GM21786 (cell line): ENCODE measurements at regions not wholly inside any gene's neighbourhood (a gene's known extent, or its start where the extent isn't known, plus 50 kb on each side); places are given as distances from the start of the nearest gene placed in this dataset.

ENCODE experiments used
- ATAC-seq: cut with Tn5 transposase; IDR thresholded peaks from one replicate; pipeline ENCODE4 v1.9.1; 2021; ENCODE audit not compliant: unreplicated experiment

DNA sequence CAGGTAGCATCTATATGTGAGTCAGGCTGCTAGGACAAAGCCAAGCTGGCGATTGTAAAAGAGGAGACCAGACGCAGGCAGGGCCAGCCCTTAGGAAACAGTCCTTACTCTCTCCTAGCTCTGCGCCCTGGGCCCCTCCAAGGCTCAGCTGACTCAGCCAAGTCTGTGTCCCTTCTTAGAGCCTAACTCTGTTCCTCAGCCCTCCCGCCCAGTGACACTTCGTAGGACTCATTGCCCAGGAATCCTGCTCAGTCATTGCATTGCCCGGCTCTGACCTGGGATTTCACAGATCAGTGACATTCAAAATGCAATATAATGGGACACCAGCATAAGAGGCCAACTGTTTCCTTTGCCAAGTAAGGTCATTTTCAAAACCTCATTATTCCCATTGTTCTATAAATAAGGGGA lies 244.2 kb downstream of the TLE3 start:
- no peak for ATAC-seq

DNA sequence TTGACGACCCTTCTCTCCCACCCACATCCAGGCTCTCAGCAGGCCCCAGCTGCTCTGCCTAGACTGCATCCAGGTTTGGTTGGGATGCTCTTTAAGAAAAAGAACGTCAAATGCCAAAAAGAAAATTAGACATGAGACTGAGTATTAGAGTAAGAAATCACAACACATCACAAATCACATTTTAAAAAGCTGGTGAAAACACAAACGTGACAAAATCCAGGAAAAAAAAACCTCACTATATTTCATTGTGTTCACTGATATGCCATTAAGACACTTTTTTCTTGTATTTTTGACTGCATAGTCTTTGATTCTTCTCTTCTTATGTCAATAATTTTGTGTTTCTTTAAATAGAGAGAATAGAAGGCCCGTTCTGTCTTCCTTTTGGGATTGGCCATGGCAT lies 243.7 kb downstream of the TLE3 start:
- no peak for ATAC-seq

DNA sequence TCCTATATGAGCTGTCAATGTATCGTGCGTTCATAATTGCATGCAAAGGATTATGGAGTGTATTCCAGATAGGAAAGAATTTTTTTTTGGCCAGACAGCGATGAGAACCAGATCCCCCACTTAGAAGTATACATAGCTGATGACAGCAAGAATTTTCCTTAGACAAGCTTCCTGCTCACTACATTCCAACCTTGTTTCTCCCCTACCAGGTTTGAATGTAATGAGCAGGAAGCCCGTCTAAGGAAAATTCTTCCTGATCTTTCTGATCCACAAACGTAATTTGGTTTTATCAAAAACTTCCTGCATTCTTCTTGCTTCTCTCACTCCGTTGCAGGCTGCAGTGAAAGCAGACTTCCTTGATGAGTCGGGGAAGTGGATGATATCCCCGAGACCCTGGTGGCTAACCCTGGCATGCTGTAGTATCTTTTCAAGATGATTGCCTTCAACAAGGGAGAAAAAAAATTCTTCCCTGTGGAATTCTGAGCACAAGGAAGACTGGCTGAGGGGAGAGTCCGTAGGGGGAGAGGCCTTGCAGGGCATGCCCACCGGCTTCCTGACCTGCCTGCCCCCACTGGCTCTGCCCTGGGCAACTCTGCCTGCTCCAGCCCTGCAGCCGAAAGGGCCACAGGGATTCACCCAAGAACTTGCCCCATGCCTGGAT lies 243.1 kb downstream of the TLE3 start:
- no peak for ATAC-seq

GRCh38 chr15:69855258-69856000 lies 242.3 kb downstream of the TLE3 start:
- ATAC-seq, result no peak

DNA sequence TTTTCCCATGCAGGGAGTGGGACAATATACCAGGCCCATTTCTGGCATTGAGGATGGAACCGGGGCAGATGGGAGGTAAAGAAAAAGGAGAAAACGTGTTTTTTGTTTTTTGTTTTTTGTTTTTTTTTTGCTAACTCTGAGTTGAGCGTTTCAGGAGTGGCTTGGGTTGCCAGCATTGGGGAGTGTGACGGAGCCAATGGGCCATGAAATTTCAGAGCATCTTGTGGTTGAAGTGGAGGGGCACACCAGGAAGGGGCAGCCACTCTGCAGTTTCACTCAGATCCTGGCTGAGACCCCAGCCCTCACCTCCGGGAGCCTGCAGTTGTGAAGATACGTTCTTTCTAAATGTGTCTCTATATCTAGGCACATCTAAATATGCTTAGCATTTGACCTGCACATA lies 240.5 kb downstream of the TLE3 start:
- no peak for ATAC-seq

- ATAC-seq, result no peak
These were observed 239.9 kb downstream of the TLE3 start for GRCh38 chr15:69857686-69858391.

- no peak for ATAC-seq
These were observed 239.3 kb downstream of the TLE3 start for GRCh38 chr15:69858456-69858855.

DNA sequence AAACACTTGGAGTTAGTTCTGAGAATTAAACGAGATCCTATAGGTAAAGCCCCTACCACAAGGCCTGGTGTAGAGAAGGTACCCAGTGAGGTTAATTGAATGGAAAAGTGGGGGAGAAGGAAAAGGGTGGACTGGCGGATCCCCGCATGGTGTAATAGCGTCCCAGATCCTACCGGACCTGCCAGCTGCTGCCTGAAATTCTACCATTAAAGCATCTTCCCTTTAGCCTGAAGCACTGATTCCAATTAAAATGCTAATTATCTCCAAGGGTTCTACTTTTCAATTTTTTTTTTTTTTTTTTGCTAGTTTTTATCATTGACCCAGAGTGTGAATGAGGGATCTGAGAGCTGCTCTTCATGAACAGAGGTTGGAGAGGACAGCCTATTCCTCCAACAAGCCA lies 237.9 kb downstream of the TLE3 start:
- no peak for ATAC-seq

GRCh38 chr15:69860321-69860720 lies 237.4 kb downstream of the TLE3 start:
- ATAC-seq, result no peak

GRCh38 chr15:69860921-69861320 lies 236.8 kb downstream of the TLE3 start:
- no peak for ATAC-seq

DNA sequence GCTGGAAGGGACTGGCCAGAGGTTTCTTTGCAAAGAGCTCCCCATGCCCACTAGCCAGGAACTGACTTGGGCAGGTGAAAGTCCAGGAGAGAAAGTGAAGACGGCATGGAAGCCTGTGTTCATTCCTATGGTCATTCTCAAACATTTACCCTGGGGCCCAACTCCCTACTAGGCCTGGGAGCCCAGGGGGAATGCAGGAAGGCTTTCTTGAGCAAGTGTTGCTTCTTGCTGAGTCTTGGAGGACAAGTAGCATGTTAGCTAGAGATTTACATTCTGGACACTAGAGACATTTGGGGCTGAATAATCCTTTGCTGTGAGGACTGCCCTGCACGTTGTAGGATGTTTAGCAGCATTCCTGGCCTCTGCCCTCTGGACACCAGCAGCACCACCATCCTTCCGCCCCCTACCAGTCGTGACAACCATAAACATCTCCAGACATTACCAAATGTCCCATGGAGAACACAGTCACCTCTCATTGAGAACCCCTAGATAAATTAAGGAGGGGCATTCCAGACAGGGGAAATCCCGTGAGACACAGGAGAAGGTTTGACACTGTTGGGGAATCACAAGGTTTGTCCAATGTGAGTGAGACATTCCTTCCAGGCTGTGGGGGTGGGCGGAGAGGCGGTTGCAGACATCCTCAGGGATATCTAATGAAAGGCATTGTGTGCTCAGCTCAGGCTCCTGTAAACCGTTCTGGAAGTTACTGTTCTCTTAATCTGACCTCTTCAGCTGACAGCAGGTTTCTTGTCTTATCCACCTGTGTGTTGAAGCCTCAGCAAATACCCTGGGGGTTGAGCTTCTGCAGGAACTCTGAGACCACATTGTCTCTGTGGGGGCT lies 236.2 kb downstream of the TLE3 start:
- no peak for ATAC-seq

DNA sequence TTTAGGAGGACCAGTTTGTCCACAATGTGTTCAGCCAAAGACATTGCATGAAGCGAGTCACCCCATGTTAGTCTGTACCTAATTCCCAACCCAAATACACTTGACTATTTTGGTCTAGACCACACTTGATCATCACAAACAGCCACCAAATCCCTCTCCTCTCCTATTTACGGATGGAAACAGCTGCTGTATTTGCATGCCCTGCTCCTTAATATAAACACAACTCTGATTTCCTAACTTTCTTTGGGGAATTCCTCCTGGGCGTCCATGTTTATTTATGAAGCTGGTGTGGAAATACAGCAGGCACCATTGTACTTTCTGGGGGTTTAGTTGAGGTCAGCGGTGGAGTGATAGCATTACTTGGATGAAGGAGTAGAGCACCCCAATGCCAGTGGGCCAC lies 235.2 kb downstream of the TLE3 start:
- ATAC-seq, result no peak

DNA sequence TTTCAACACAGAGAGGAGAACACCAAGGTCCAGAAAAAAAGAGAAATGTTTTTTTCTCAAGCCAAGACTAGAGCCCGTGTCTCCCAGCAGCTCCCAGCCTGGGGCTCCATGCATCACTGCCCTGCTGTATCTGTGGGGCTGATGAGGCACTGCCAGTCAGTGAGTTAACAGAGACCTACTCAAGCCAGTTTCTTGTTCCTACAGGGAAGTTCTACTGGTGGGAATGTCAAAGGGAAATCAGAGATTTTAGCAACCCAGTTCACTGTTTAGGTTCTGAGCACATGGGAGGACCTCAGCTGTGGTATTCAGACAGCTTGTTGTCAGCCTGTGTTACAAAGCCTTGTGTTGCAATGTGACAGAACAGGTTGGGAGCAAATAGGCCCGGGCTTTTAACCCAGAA lies 234.3 kb downstream of the TLE3 start:
- ATAC-seq, result no peak

GRCh38 chr15:69865369-69865768 lies 232.3 kb downstream of the TLE3 start:
- ATAC-seq, result no peak

GRCh38 chr15:69868756-69869155 lies 229.0 kb downstream of the TLE3 start:
- ATAC-seq, result no peak

DNA sequence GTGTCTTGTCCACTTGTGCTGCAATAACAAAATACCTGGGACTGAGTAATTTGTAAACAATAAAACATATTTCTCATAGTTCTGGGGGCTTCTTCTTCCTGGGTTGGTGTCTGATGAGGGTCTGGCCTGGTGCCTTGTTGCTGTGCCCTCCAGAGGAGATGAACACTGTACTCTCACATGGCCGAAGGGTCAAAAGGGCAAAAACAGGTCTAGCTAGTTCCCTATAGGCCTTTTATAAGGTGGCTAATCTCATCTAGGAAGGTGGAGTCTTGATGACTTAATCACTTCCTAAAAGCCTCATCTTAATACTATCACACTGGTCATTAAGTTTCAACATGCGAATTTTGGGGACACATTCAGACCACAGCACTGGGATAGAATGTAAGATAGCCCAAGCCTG lies 228.4 kb downstream of the TLE3 start:
- ATAC-seq, result no peak

DNA sequence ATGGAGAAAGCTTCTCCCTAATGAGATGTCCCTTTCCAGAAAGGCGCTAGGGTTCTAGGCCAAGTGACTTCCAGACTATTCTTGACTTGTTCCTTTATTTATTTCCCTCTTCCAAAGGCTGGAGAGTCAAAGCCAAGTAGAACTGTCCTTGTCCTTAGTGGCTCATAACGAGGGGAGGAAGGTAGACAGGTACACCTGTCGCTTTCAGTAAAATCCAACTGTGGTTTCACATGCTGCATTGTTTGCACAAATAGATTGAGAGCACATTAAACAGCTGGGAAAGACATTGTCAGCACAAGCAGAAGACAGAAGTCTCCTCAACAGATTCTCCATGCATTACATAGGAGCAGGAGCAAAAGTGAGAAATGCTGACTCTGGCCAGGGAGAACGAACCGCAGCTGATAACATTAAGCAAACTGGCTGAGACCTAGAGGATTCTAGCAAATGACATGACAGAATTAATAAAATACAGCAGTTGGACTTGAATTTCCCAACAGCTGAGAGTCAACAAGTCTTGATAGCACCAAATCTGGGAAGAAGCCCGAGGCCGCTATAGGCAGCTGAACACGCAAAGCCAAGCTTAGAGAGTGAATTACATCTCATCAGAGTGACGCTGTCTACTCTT lies 227.7 kb downstream of the TLE3 start:
- ATAC-seq, result no peak

DNA sequence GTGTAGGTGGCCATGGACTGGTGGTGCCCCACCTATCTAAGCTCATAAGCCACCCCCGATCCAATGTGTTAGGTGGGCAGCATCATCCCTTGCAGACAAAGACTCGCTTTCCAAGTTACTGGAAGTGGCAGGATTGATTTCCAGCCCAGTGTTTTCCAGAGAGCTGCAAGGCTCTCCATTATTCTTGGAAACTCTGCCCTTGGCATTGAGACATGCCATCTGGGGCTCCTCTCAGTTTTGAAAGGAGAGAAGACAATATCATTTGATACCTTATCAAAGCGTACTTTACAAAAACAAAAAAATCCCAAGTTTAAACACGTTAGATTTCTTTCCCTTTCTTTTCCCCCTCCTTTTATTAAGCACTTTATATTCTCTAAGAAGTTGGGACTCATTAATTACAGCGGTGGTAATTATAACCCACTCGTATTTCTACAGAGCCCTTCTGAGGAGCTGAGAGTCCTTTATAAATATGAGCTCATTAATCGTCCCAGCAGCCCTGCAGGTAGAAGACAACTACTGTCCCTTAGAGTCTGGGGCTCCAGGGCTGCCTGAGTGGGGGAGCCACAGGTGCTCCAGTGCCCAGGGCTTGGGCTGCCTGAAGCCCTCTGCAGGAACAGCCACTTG lies 226.1 kb downstream of the TLE3 start:
- no peak for ATAC-seq

DNA sequence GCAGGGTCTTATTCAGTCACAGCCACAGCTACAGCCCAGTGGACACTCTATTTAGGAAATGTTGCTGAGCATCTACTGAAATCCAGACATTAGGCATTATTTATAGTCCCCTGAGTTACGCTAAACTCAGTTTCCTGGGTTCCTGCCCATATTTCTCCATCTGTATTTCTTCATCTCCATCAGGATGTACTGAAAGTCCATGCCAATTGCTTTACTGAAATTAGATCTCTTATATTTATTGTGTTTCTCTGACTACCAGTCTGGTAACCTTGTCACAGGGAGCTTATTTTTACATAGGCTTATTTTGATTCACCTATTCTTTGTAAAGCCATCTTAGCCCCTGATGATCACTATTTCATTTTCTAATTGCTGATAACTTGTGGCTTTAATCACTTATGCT lies 223.9 kb downstream of the TLE3 start:
- no peak for ATAC-seq

GRCh38 chr15:69874321-69874720 lies 223.4 kb downstream of the TLE3 start:
- no peak for ATAC-seq
